Activated naive CD4-positive, alpha-beta T cell treated with anti-CD3 and anti-CD28 coated beads, Interleukin-2, amount 50 U/mL, for 24 hours (primary cell): ENCODE measurements at regions not wholly inside any gene's neighbourhood (a gene's known extent, or its start where the extent isn't known, plus 50 kb on each side); places are given as distances from the start of the nearest gene placed in this dataset.

Experiments used
- H3K27ac Mint-ChIP-seq: one replicate; pipeline ENCODE4 v1.8.0; 2021; ENCODE audit warnings: mild to moderate bottlenecking, mixed read lengths
- H3K27me3 Mint-ChIP-seq: one replicate; pipeline ENCODE4 v1.8.0; 2021; ENCODE audit warnings: mixed read lengths
- H3K36me3 Mint-ChIP-seq: one replicate; pipeline ENCODE4 v1.8.0; 2021; ENCODE audit warnings: mixed read lengths
- H3K4me1 Mint-ChIP-seq: one replicate; pipeline ENCODE4 v1.8.0; 2021; ENCODE audit warnings: mixed read lengths
- H3K4me3 Mint-ChIP-seq: one replicate; pipeline ENCODE4 v1.8.0; 2021; ENCODE audit warnings: mild to moderate bottlenecking, mixed read lengths
- H3K9me3 Mint-ChIP-seq: one replicate; pipeline ENCODE4 v1.8.0; 2021; ENCODE audit warnings: mixed read lengths

- Mint-ChIP-seq H3K27ac (no peak overlapping the region), H3K4me3 (no peak overlapping the region), H3K36me3 (no peaks in the 10 kb centered on the region), H3K4me1 (no peaks in the 10 kb centered on the region), H3K27me3 (no peaks in the 10 kb centered on the region), H3K9me3 (no peaks in the 10 kb centered on the region)
Measured at GRCh38 chr2:192827735-192828134, 633.0 kb upstream of the TMEFF2 start.

- Mint-ChIP-seq H3K4me3 (no peak overlapping the region), H3K27ac (no peak overlapping the region), H3K4me1 (no peaks in the 10 kb centered on the region), H3K9me3 (peaks cover under 1% of the 10 kb centered on the region), H3K27me3 (no peaks in the 10 kb centered on the region), H3K36me3 (no peaks in the 10 kb centered on the region)
Measured at GRCh38 chr2:192814376-192814775, 619.6 kb upstream of the TMEFF2 start.

GRCh38 chr2:192813341-192813740 is 618.6 kb upstream of the TMEFF2 start:
- Mint-ChIP-seq H3K27ac (no peak overlapping the region), H3K4me3 (no peak overlapping the region), H3K27me3 (no peaks in the 10 kb centered on the region), H3K9me3 (peaks cover 6% of the 10 kb centered on the region), H3K4me1 (no peaks in the 10 kb centered on the region), H3K36me3 (no peaks in the 10 kb centered on the region)

GRCh38 chr2:192809173-192809572 is 614.4 kb upstream of the TMEFF2 start:
- no peaks in the 10 kb centered on the region for H3K27me3 Mint-ChIP-seq
- H3K4me1 Mint-ChIP-seq, result no peaks in the 10 kb centered on the region
- H3K4me3 Mint-ChIP-seq, result no peak overlapping the region
- no peaks in the 10 kb centered on the region for H3K36me3 Mint-ChIP-seq
- peaks cover 11% of the 10 kb centered on the region for H3K9me3 Mint-ChIP-seq
- H3K27ac Mint-ChIP-seq, result no peak overlapping the region

- Mint-ChIP-seq H3K27me3 (no peaks in the 10 kb centered on the region), H3K27ac (no peak overlapping the region), H3K4me1 (no peaks in the 10 kb centered on the region), H3K9me3 (peaks cover 5% of the 10 kb centered on the region), H3K4me3 (no peak overlapping the region), H3K36me3 (no peaks in the 10 kb centered on the region)
Measured at GRCh38 chr2:192783643-192784042, 588.9 kb upstream of the TMEFF2 start.

GRCh38 chr2:192775459-192776262 is 580.9 kb upstream of the TMEFF2 start:
- no peak overlapping the region for H3K4me3 Mint-ChIP-seq
- no peak overlapping the region for H3K27ac Mint-ChIP-seq
- H3K36me3 Mint-ChIP-seq, result no peaks in the 10 kb centered on the region
- H3K9me3 Mint-ChIP-seq, result no peaks in the 10 kb centered on the region
- H3K4me1 Mint-ChIP-seq, result no peaks in the 10 kb centered on the region
- no peaks in the 10 kb centered on the region for H3K27me3 Mint-ChIP-seq

- Mint-ChIP-seq H3K27me3 (no peaks in the 10 kb centered on the region), H3K27ac (no peak overlapping the region), H3K9me3 (no peaks in the 10 kb centered on the region), H3K4me3 (no peak overlapping the region), H3K4me1 (no peaks in the 10 kb centered on the region), H3K36me3 (no peaks in the 10 kb centered on the region)
Measured at GRCh38 chr2:192775011-192775410, 580.3 kb upstream of the TMEFF2 start.

GRCh38 chr2:192773044-192773443 is 578.3 kb upstream of the TMEFF2 start:
- H3K27ac Mint-ChIP-seq, result no peak overlapping the region
- H3K36me3 Mint-ChIP-seq, result no peaks in the 10 kb centered on the region
- H3K27me3 Mint-ChIP-seq, result no peaks in the 10 kb centered on the region
- H3K9me3 Mint-ChIP-seq, result no peaks in the 10 kb centered on the region
- no peak overlapping the region for H3K4me3 Mint-ChIP-seq
- no peaks in the 10 kb centered on the region for H3K4me1 Mint-ChIP-seq

- H3K9me3 Mint-ChIP-seq, result no peaks in the 10 kb centered on the region
- H3K4me1 Mint-ChIP-seq, result no peaks in the 10 kb centered on the region
- H3K27me3 Mint-ChIP-seq, result no peaks in the 10 kb centered on the region
- no peaks in the 10 kb centered on the region for H3K36me3 Mint-ChIP-seq
- H3K27ac Mint-ChIP-seq, result no peak overlapping the region
- no peak overlapping the region for H3K4me3 Mint-ChIP-seq
Measured at GRCh38 chr2:192749611-192750200, 555.0 kb upstream of the TMEFF2 start.

GRCh38 chr2:192741889-192742288 is 547.2 kb upstream of the TMEFF2 start:
- Mint-ChIP-seq H3K27ac (no peak overlapping the region), H3K27me3 (no peaks in the 10 kb centered on the region), H3K4me3 (no peak overlapping the region), H3K9me3 (no peaks in the 10 kb centered on the region), H3K36me3 (no peaks in the 10 kb centered on the region), H3K4me1 (no peaks in the 10 kb centered on the region)

- H3K9me3 Mint-ChIP-seq, result no peaks in the 10 kb centered on the region
- H3K27me3 Mint-ChIP-seq, result no peaks in the 10 kb centered on the region
- H3K36me3 Mint-ChIP-seq, result no peaks in the 10 kb centered on the region
- H3K4me1 Mint-ChIP-seq, result no peaks in the 10 kb centered on the region
- H3K27ac Mint-ChIP-seq, result no peak overlapping the region
- no peak overlapping the region for H3K4me3 Mint-ChIP-seq
Measured at GRCh38 chr2:192735447-192735846, 540.7 kb upstream of the TMEFF2 start.

- no peak overlapping the region for H3K4me3 Mint-ChIP-seq
- no peaks in the 10 kb centered on the region for H3K4me1 Mint-ChIP-seq
- no peaks in the 10 kb centered on the region for H3K9me3 Mint-ChIP-seq
- H3K27me3 Mint-ChIP-seq, result no peaks in the 10 kb centered on the region
- H3K27ac Mint-ChIP-seq, result peak overlapping the region; percentile 47
- no peaks in the 10 kb centered on the region for H3K36me3 Mint-ChIP-seq
Measured at GRCh38 chr2:192729369-192729768, 534.6 kb upstream of the TMEFF2 start.

- no peaks in the 10 kb centered on the region for H3K27me3 Mint-ChIP-seq
- no peaks in the 10 kb centered on the region for H3K9me3 Mint-ChIP-seq
- H3K4me1 Mint-ChIP-seq, result no peaks in the 10 kb centered on the region
- H3K36me3 Mint-ChIP-seq, result no peaks in the 10 kb centered on the region
- no peak overlapping the region for H3K4me3 Mint-ChIP-seq
- no peak overlapping the region for H3K27ac Mint-ChIP-seq
Measured at GRCh38 chr2:192725991-192726390, 531.3 kb upstream of the TMEFF2 start.

GRCh38 chr2:192719629-192720028 is 524.9 kb upstream of the TMEFF2 start:
- Mint-ChIP-seq H3K36me3 (no peaks in the 10 kb centered on the region), H3K4me1 (no peaks in the 10 kb centered on the region), H3K9me3 (no peaks in the 10 kb centered on the region), H3K4me3 (no peak overlapping the region), H3K27me3 (no peaks in the 10 kb centered on the region), H3K27ac (no peak overlapping the region)

- no peaks in the 10 kb centered on the region for H3K4me1 Mint-ChIP-seq
- no peak overlapping the region for H3K4me3 Mint-ChIP-seq
- H3K27ac Mint-ChIP-seq, result no peak overlapping the region
- H3K36me3 Mint-ChIP-seq, result no peaks in the 10 kb centered on the region
- no peaks in the 10 kb centered on the region for H3K9me3 Mint-ChIP-seq
- no peaks in the 10 kb centered on the region for H3K27me3 Mint-ChIP-seq
Measured at GRCh38 chr2:192718340-192718739, 523.6 kb upstream of the TMEFF2 start.

GRCh38 chr2:192700934-192701333 is 506.2 kb upstream of the TMEFF2 start:
- Mint-ChIP-seq H3K4me3 (no peak overlapping the region), H3K27me3 (no peaks in the 10 kb centered on the region), H3K9me3 (no peaks in the 10 kb centered on the region), H3K27ac (no peak overlapping the region), H3K36me3 (no peaks in the 10 kb centered on the region), H3K4me1 (no peaks in the 10 kb centered on the region)

- Mint-ChIP-seq H3K27me3 (no peaks in the 10 kb centered on the region), H3K9me3 (no peaks in the 10 kb centered on the region), H3K4me3 (no peak overlapping the region), H3K36me3 (no peaks in the 10 kb centered on the region), H3K27ac (no peak overlapping the region), H3K4me1 (no peaks in the 10 kb centered on the region)
Measured at GRCh38 chr2:192697880-192698279, 503.1 kb upstream of the TMEFF2 start.
